Stimulated activated CD4-positive, alpha-beta T cell treated with anti-CD3 and anti-CD28 coated beads, Interleukin-4, amount 100 ng/mL, for 48 hours (primary cell): ENCODE measurements at regions not wholly inside any gene's neighbourhood (a gene's known extent, or its start where the extent isn't known, plus 50 kb on each side); places are given as distances from the start of the nearest gene placed in this dataset.

Experiments used
- DNase-seq, 2 donors: peaks; one replicate each; pipeline ENCODE4 v3.0.0-alpha.2; 2020; ENCODE audit warnings: low read depth in 2 of 2

GRCh38 chr10:131732631-131733127 is 168.1 kb upstream of the PPP2R2D start:
- DNase-seq, result no peak

- no peak for DNase-seq
These were observed 167.2 kb upstream of the PPP2R2D start for GRCh38 chr10:131733596-131733995.

- no peak for DNase-seq
These were observed 165.2 kb upstream of the PPP2R2D start for GRCh38 chr10:131735577-131735976.

GRCh38 chr10:131736321-131736980 is 164.4 kb upstream of the PPP2R2D start:
- DNase-seq, result no peak

GRCh38 chr10:131737543-131738395 is 163.0 kb upstream of the PPP2R2D start:
- DNase-seq, result no peak

- no peak for DNase-seq
These were observed 162.4 kb upstream of the PPP2R2D start for GRCh38 chr10:131738396-131738735.

GRCh38 chr10:131739206-131739605 is 161.6 kb upstream of the PPP2R2D start:
- DNase-seq, result no peak

GRCh38 chr10:131742500-131742951 is 158.3 kb upstream of the PPP2R2D start:
- no peak for DNase-seq

GRCh38 chr10:131743190-131744151 is 157.3 kb upstream of the PPP2R2D start:
- DNase-seq, result no peak

GRCh38 chr10:131744346-131744745 is 156.5 kb upstream of the PPP2R2D start:
- no peak for DNase-seq

GRCh38 chr10:131745591-131745990 is 155.2 kb upstream of the PPP2R2D start:
- no peak for DNase-seq

- no peak for DNase-seq
These were observed 154.5 kb upstream of the PPP2R2D start for GRCh38 chr10:131746241-131746711.

GRCh38 chr10:131746785-131747184 is 154.0 kb upstream of the PPP2R2D start:
- no peak for DNase-seq

GRCh38 chr10:131747251-131747650 is 153.6 kb upstream of the PPP2R2D start:
- DNase-seq, result no peak

GRCh38 chr10:131747791-131748190 is 153.0 kb upstream of the PPP2R2D start:
- no peak for DNase-seq

GRCh38 chr10:131748191-131748590 is 152.6 kb upstream of the PPP2R2D start:
- DNase-seq, result no peak

GRCh38 chr10:131748831-131749766 is 151.7 kb upstream of the PPP2R2D start:
- DNase-seq, result no peak

GRCh38 chr10:131749767-131750142 is 151.1 kb upstream of the PPP2R2D start:
- DNase-seq, result no peak

- no peak for DNase-seq
These were observed 150.5 kb upstream of the PPP2R2D start for GRCh38 chr10:131750171-131750895.
